ENCODE measurements at regions not wholly inside any gene's neighbourhood (a gene's known extent, or its start where the extent isn't known, plus 50 kb on each side); places are given as distances from the start of the nearest gene placed in this dataset.

DNA sequence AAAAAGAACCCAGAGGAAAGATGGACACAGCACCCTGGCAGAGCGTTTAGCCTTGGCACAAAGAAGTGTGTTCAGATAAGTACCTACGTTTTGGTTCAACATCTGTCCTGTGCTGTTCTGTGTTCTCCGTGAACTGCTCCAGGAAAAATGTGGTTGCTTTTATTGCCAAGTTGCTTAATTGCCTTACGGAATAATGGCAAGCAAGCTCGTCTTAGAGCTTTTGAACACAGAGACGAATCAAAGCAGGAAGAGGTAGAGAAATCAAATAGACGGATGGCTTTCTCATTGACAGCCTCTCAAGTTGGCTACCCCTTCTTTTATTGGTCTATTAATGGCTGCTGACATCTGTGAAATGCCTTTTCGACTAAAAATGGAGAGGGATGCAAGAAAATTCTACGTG is 911.1 kb upstream of the EEF2KMT start:
- TF ChIP-seq, protein P1, sequence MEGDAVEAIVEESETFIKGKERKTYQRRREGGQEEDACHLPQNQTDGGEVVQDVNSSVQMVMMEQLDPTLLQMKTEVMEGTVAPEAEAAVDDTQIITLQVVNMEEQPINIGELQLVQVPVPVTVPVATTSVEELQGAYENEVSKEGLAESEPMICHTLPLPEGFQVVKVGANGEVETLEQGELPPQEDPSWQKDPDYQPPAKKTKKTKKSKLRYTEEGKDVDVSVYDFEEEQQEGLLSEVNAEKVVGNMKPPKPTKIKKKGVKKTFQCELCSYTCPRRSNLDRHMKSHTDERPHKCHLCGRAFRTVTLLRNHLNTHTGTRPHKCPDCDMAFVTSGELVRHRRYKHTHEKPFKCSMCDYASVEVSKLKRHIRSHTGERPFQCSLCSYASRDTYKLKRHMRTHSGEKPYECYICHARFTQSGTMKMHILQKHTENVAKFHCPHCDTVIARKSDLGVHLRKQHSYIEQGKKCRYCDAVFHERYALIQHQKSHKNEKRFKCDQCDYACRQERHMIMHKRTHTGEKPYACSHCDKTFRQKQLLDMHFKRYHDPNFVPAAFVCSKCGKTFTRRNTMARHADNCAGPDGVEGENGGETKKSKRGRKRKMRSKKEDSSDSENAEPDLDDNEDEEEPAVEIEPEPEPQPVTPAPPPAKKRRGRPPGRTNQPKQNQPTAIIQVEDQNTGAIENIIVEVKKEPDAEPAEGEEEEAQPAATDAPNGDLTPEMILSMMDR (conservative IDR thresholded peaks at IDR 0.05; ENCODE audit: low read depth, low read length): no peak
- no peak for DNase-seq (ENCODE audit: low read depth)
- no peak overlapping the region for H3K4me3 ChIP-seq (ENCODE audit: low read length)

DNA sequence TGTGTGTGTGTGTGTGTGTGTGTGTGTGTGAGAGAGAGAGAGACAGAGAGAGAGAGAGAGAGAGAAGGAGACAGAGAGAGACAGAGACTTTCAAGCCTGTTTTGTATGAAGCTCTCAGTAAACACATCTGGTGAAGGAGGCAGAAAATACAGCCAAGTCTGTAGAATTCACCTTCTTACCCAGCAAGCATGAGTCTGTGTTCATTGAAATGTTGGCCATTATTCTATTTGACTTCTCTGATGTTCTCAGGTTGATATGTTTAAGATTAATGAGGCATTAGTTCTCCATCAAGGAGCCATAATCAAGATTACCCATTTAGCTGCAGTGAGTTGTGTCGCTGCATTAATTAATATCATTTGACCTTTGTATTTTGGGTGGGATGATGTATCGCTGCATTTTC is 895.8 kb upstream of the EEF2KMT start:
- H3K4me3 ChIP-seq (ENCODE audit: low read length): no peak overlapping the region
- DNase-seq (ENCODE audit: low read depth): no peak
- TF ChIP-seq, protein P1 (conservative IDR thresholded peaks at IDR 0.05; ENCODE audit: low read depth, low read length): no peak

DNA sequence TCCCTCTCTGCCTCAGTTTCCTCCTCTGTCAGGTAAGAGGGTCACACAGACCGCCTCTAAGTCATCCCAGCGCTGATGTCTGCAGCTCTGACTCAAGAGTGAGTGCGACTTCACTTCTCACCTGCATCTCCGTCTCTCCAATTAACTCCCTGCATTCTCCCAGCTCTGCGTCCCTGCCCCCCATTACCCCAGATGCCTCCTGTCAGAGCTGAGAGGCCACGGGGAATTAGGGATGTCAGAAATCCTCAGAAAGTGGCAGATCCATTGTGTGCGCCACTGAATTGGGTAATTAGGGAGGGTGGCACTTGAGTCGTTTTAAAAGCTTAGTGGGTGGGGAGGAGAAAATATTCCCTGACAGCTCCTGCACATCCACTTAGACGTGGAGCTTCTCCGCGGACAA is 885.4 kb upstream of the EEF2KMT start:
- no peak overlapping the region for H3K4me3 ChIP-seq (ENCODE audit: low read length)
- no peak for DNase-seq (ENCODE audit: low read depth)
- TF ChIP-seq, protein P1 (conservative IDR thresholded peaks at IDR 0.05; ENCODE audit: low read depth, low read length): no peak

DNA sequence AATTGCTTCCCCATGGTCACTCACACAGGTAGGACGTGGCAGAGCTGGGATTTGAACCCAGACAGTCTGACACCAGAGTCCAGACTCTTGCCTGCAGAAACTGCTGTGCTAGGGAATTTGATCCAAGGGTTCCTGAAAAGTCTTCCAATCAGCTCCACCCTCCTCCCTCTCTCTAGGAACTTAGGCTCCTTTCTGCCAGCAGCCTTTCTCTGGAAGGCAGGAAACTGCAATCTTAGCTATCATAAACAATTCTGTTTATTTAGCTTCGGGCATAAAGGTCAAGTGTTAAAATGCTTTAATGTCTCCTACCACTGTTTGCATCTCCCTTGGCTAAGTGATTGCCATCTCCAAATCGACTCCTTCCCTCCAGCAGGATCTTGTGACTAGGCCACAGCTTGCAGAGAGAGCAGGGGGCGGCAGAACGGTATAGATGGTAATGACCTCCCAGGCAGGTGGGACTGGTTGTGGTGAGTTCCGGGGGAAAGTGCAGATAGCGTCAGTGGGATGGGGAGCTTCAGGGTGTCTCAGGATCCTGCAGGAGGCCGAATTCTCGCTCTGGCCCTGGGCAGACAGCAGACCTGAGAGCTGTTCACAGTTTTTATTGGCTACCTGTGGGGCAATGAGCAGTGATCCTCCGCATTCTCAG is 882.4 kb upstream of the EEF2KMT start:
- no peak overlapping the region for H3K4me3 ChIP-seq (ENCODE audit: low read length)
- DNase-seq (ENCODE audit: low read depth): no peak
- TF ChIP-seq, protein P1 (conservative IDR thresholded peaks at IDR 0.05; ENCODE audit: low read depth, low read length): no peak

DNA sequence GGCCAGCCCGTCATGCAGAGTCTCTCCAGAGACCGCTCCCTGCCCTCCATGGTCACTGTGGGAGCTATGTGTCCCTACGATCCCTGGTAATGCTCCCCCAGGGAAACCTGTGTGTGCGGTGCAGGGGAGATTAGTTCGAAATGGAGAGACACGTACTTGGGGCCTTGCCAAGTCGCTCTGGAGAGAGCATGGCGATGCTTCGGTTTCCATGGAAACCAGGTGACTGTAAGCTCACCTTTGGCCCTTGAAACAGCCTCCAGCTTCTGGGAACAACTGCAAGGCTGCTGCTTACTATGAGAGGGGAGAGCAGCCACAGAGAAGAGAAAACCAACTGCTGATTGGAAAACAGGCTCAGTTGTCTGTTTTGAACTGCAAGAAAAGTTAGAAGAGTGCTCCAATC is 879.7 kb upstream of the EEF2KMT start:
- no peak overlapping the region for H3K4me3 ChIP-seq (ENCODE audit: low read length)
- DNase-seq (ENCODE audit: low read depth): no peak
- TF ChIP-seq, protein P1 (conservative IDR thresholded peaks at IDR 0.05; ENCODE audit: low read depth, low read length): no peak

DNA sequence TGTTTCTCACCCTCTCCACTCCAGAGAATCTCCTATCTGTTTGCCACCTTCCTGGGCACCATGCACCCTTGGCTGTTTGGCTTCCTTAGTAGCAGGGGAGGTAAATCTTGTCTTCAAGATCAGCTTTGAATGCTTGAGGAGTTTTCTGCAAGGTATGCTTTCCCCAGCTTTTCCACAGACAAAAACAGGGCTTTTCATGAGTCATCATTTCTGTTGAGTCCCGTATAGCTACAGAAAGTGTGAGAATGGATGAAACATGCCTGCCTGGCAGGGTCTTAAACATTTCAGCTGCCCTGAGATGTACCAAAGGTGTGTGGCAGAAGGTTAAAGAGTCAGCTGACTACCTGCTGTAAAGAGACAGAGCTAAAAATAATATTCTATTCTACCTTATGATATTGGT is 875.2 kb upstream of the EEF2KMT start:
- DNase-seq (ENCODE audit: low read depth): no peak
- no peak overlapping the region for H3K4me3 ChIP-seq (ENCODE audit: low read length)
- TF ChIP-seq, protein P1 (conservative IDR thresholded peaks at IDR 0.05; ENCODE audit: low read depth, low read length): no peak

DNA sequence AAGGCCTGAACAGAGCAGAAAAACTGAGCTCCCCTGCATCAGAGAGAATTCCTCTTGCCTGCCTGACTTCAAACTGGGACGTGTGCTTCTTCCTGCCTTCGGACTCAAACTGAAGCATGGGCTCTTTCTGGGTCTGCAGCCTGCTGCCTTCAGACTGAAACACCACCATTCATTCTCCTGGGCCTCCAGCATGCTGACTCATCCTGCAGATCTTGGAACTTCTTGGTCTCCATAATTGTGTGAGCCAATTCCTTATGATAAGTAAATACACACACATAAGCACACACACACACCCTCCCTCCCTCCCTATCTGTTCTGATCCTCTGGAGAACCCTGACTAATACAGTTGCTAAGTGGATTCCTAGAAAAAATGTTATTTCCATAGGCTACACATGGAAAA is 874.3 kb upstream of the EEF2KMT start:
- no peak overlapping the region for H3K4me3 ChIP-seq (ENCODE audit: low read length)
- no peak for DNase-seq (ENCODE audit: low read depth)
- TF ChIP-seq, protein P1 (conservative IDR thresholded peaks at IDR 0.05; ENCODE audit: low read depth, low read length): no peak
